Adrenal gland (tissue), 9 donors: ENCODE measurements at regions not wholly inside any gene's neighbourhood (a gene's known extent, or its start where the extent isn't known, plus 50 kb on each side); places are given as distances from the start of the nearest gene placed in this dataset.

Source experiments
- DNase-seq, 7 donors: peaks; one replicate each; pipeline ENCODE4 v3.0.0-alpha.2; 2019 to 2020
- H3K27ac ChIP-seq, 5 donors: fragments of 200-600 bp; sonication (generic) in 4 of 5; 1 replicate in 3 of 5; 2 replicates in 2 of 5; pipeline versions ENCODE4 v1.5.1 to v1.8.0; 2016 to 2020; ENCODE audit warnings: mild to moderate bottlenecking in 1 of 5
- H3K27me3 ChIP-seq: fragments of 200-600 bp; 2 replicates; pipeline ENCODE4 v1.8.0; 2021
- H3K36me3 ChIP-seq, 2 donors: fragments of 200-600 bp; replicated peaks in 1 of 2; 1 replicate in 1 of 2; 2 replicates in 1 of 2; pipeline versions ENCODE4 v1.5.1 to v1.8.0; 2018 to 2022
- H3K4me1 ChIP-seq, 2 donors: fragments of 200-600 bp; replicated peaks in 1 of 2; 1 replicate in 1 of 2; 2 replicates in 1 of 2; pipeline versions ENCODE4 v1.5.1 to v1.8.0; 2018 to 2021
- H3K4me3 ChIP-seq, 4 donors: fragments of 200-600 bp; sonication (generic) in 3 of 4; one replicate each; pipeline ENCODE4 v1.5.1; 2016 to 2018
- H3K9me3 ChIP-seq, 3 donors: fragments of 200-600 bp; sonication (generic) in 1 of 3; replicated peaks in 1 of 3; 1 replicate in 2 of 3; 2 replicates in 1 of 3; pipeline versions ENCODE4 v1.5.1 to v1.8.0; 2016 to 2021
- POLR2A ChIP-seq, 2 donors: fragments of 450-650 bp; IDR thresholded peaks; one replicate each; pipeline ENCODE4 v1.6.1; 2017; ENCODE audit warnings: antibody characterized with exemption in 2 of 2, mild to moderate bottlenecking in 2 of 2, moderate library complexity in 1 of 2
- WGBS, 4 donors: extraction: QIAGEN DNeasy Blood & Tissue Kit in 2 of 4; methylation state at CpG; one replicate each; pipeline versions ENCODE4 v1.1.5 to v1.1.7; 2013 to 2017; 5-methylcytosine and 5-hydroxymethylcytosine counted together
- intact Hi-C, 2 donors: fragments of 100-400 bp; cut with DNase I; formaldehyde crosslinking; loops; one replicate each; pipeline versions ENCODE4 v1.14.1 to v1.15.0; 2022 to 2023
- TF ChIP-seq, protein P1 (sequence below), 6 experiments: fragments of 450-650 bp in 4 of 6; fragments of 200-600 bp in 2 of 6; sonication (generic) in 1 of 6; IDR thresholded peaks; 1 replicate in 5 of 6; 2 replicates in 1 of 6; pipeline versions ENCODE4 v1.5.1 to v1.8.0; 2016 to 2021; ENCODE audit warnings: antibody characterized with exemption in 6 of 6, mild to moderate bottlenecking in 2 of 6, moderate library complexity in 1 of 6
- donor health status: healthy with polysubstance abuse.
- donor health status: Bipolar disorder and iron deficiency.
- donor health status: DM: yes; HTN: yes; CAD: no.
- donor health status: DM: no; HTN: no; CAD: no.
- donor health status: DM: no; HTN: no; CAD: no.

DNA sequence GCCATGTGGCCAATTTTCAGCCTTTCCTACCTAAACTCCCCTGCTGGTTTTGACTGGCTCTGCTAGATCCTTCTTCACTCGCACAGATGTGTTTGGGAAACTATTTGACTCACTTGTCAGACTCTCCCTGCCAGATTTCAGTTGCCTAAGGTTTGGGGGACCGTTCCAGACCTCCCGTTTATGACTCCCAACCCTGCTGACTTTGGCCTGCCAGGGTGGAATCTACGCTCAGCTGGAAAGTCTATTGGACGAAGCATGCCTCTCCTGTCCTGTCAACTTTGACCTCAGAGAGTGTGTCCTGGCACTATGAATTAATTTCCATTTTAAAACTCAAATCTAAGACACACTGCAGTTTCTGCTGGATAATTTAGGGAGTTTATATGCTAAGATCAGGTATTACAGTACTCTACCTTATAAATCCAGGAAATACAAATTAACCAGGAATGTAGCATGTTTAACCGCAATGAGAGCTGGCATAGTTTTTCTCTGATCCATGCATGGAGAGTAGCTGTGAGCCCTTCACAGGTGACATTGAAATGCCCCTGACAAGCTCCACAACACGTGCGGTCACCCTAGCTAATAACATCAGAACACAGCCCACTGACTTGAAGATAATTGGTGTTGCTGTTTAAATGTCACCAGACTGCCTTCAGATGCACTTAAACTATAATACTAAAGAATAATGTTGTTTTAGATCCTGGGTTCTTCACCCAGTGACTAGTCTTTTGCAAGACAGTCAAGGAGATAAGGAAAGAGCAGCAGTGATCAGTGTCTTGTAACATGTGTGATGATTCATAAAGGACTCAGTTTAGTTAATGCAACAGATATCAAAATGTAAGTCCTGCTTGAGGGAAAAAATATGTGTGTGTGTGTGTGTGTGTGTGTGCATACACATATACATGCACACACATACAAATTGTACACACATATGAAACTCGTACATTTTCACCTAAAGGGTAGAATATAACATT, 223.0 kb upstream of the MCTP2 start:
- no peak for TF ChIP-seq POLR2A (IDR thresholded peaks at IDR 0.05)
- TF ChIP-seq, protein P1, sequence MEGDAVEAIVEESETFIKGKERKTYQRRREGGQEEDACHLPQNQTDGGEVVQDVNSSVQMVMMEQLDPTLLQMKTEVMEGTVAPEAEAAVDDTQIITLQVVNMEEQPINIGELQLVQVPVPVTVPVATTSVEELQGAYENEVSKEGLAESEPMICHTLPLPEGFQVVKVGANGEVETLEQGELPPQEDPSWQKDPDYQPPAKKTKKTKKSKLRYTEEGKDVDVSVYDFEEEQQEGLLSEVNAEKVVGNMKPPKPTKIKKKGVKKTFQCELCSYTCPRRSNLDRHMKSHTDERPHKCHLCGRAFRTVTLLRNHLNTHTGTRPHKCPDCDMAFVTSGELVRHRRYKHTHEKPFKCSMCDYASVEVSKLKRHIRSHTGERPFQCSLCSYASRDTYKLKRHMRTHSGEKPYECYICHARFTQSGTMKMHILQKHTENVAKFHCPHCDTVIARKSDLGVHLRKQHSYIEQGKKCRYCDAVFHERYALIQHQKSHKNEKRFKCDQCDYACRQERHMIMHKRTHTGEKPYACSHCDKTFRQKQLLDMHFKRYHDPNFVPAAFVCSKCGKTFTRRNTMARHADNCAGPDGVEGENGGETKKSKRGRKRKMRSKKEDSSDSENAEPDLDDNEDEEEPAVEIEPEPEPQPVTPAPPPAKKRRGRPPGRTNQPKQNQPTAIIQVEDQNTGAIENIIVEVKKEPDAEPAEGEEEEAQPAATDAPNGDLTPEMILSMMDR (IDR thresholded peaks at IDR 0.05) = no peak
- H3K27me3 ChIP-seq = no peaks in the 10 kb centered on the region
- no peak overlapping the region for H3K4me3 ChIP-seq
- intact Hi-C loops = no loop called here
- no peak overlapping the region for H3K27ac ChIP-seq
- no peaks in the 10 kb centered on the region for H3K36me3 ChIP-seq
- no peaks in the 10 kb centered on the region for H3K4me1 ChIP-seq
- no peaks in the 10 kb centered on the region for H3K9me3 ChIP-seq
- DNase-seq = no peak
- WGBS, 4 donors = 71 to 87% (median 81%) methylated on average over 9 of the region's 9 CpGs

DNA sequence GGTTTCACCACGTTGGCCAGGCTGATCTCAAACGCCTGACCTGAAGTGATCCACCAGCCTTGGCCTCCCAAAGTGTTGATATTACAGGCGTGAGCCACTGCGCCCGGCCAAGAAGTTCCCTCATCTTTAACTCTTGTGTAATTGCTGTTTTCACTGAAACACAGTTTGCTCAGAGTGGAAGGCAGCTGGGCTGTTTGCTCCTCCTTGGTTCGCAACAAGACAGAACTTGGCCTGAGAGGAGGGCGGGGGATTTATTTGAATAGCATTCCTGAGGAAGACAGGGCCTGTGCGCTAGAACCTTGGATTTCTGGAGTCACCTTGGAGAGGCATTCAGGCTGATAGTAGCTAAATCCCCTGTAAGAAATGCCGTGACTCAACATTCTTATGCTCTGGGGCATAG, 226.7 kb upstream of the MCTP2 start:
- peak in 1 of 7 donors; percentile 17 for DNase-seq
- Histone ChIP-seq H3K36me3 (no peaks in the 10 kb centered on the region), H3K27me3 (no peaks in the 10 kb centered on the region), H3K4me1 (no peaks in the 10 kb centered on the region), H3K4me3 (no peak overlapping the region), H3K27ac (no peak overlapping the region), H3K9me3 (no peaks in the 10 kb centered on the region)
- TF ChIP-seq, protein P1 (IDR thresholded peaks at IDR 0.05) = no peak
- no peak for TF ChIP-seq POLR2A (IDR thresholded peaks at IDR 0.05)
- intact Hi-C loops = no loop called here
- 66 to 73% (median 70%) methylated on average over 6 to 9 of the region's 9 CpGs for WGBS, 4 donors

DNA sequence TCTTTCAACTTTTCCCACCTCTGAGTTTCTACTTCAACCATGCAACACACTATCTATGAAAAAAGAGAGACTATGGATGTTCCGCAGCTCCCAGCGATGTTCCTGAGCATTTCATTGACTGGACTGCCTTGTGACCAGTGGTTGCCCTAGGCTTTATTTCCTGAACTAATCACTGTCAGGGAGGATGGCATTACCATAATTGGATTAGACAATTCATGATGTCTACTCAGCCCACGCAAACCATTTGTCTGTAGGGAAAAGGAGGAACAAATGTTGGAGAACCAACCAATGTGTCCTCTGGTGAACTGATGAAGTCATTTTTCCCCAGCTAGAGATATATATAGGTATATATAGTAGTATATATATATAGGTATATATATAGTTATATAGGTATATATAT, 229.3 kb upstream of the MCTP2 start:
- Histone ChIP-seq H3K27ac (no peak overlapping the region), H3K9me3 (no peaks in the 10 kb centered on the region), H3K36me3 (no peaks in the 10 kb centered on the region), H3K4me3 (no peak overlapping the region), H3K27me3 (no peaks in the 10 kb centered on the region), H3K4me1 (no peaks in the 10 kb centered on the region)
- WGBS, 4 donors = 88 to 93% (median 91%) methylated on average over 3 of the region's 3 CpGs
- intact Hi-C loops = no loop called here
- no peak for DNase-seq
- no peak for TF ChIP-seq POLR2A (IDR thresholded peaks at IDR 0.05)
- TF ChIP-seq, protein P1 (IDR thresholded peaks at IDR 0.05) = no peak

DNA sequence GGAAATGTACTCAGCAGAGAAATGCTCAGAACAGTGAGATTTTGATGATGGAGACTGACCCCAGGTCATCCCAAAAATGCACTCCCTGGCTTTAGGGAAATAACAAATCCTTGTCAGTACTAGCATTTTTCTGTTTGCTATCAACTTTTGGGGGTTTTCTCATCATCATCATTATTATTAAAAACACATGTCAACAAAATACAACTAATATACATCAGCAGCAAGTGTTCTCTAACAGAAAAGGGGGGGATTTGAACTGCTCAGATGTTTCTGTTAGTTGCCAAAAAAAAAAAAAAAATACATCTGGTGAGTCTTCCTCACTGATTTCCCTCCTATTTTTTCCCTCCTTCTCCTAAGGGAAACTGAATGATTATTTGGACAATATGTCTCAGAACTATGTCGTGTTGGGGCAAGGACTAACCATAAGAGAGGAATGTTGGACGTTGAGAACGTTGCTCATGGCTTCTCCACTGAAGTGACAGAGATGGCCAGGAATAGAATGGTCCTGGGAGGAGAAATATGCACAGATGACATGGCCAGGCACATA, 230.0 kb upstream of the MCTP2 start:
- no peak for DNase-seq
- Histone ChIP-seq H3K27ac (no peak overlapping the region), H3K4me1 (no peaks in the 10 kb centered on the region), H3K9me3 (no peaks in the 10 kb centered on the region), H3K4me3 (no peak overlapping the region), H3K27me3 (no peaks in the 10 kb centered on the region), H3K36me3 (no peaks in the 10 kb centered on the region)
- no peak for TF ChIP-seq POLR2A (IDR thresholded peaks at IDR 0.05)
- TF ChIP-seq, protein P1 (IDR thresholded peaks at IDR 0.05) = no peak
- intact Hi-C loops = no loop called here
- WGBS, 4 donors = 51 to 61% (median 54%) methylated on average over 3 of the region's 3 CpGs
